Inflammatory macrophage (primary cell): ENCODE measurements at regions not wholly inside any gene's neighbourhood (a gene's known extent, or its start where the extent isn't known, plus 50 kb on each side); places are given as distances from the start of the nearest gene placed in this dataset.
"Not testable (repeated sequence)": the region's sequence is repeated elsewhere in the genome, so short reads cannot be mapped to it uniquely, and the experiment has no call there.

Source experiments
- DNase-seq, 2 donors: peaks; one replicate each; pipeline ENCODE4 v3.0.0-alpha.2; 2020 to 2022

- no peak for DNase-seq
Observed at GRCh38 chr22:48760481-48761390, 1066.9 kb downstream of the BRD1 start.

GRCh38 chr22:48758881-48759875 lies 1068.5 kb downstream of the BRD1 start:
- no peak for DNase-seq

- no peak for DNase-seq
Observed at GRCh38 chr22:48757985-48758561, 1069.6 kb downstream of the BRD1 start.

- DNase-seq = no peak
Observed at GRCh38 chr22:48757581-48757980, 1070.1 kb downstream of the BRD1 start.

GRCh38 chr22:48757135-48757534 lies 1070.5 kb downstream of the BRD1 start:
- not testable (repeated sequence) for DNase-seq

GRCh38 chr22:48756146-48757111 lies 1071.2 kb downstream of the BRD1 start:
- no peak for DNase-seq

- no peak for DNase-seq
Observed at GRCh38 chr22:48755059-48755949, 1072.4 kb downstream of the BRD1 start.

GRCh38 chr22:48754611-48755058 lies 1073.0 kb downstream of the BRD1 start:
- no peak for DNase-seq

GRCh38 chr22:48753752-48754517 lies 1073.7 kb downstream of the BRD1 start:
- no peak for DNase-seq

GRCh38 chr22:48753381-48753730 lies 1074.3 kb downstream of the BRD1 start:
- DNase-seq = no peak

- no peak for DNase-seq
Observed at GRCh38 chr22:48752451-48753380, 1075.0 kb downstream of the BRD1 start.

- no peak for DNase-seq
Observed at GRCh38 chr22:48751539-48752437, 1075.9 kb downstream of the BRD1 start.

GRCh38 chr22:48750826-48751440 lies 1076.7 kb downstream of the BRD1 start:
- no peak for DNase-seq

GRCh38 chr22:48750282-48750681 lies 1077.4 kb downstream of the BRD1 start:
- DNase-seq = no peak

GRCh38 chr22:48749555-48750227 lies 1078.0 kb downstream of the BRD1 start:
- DNase-seq = no peak

- DNase-seq = no peak
Observed at GRCh38 chr22:48748860-48749554, 1078.7 kb downstream of the BRD1 start.
